CD4-positive, alpha-beta T cell (primary cell): ENCODE measurements at regions not wholly inside any gene's neighbourhood (a gene's known extent, or its start where the extent isn't known, plus 50 kb on each side); places are given as distances from the start of the nearest gene placed in this dataset.

Source experiments
- ATAC-seq: fragments of 200-7000 bp; cut with Tn5 transposase; one replicate; pipeline ENCODE4 v1.10.0; 2022; ENCODE audit warnings: mild to moderate bottlenecking; ENCODE audit not compliant: poor library complexity
- CTCF ChIA-PET: fragments of 350-600 bp; sonication (Branson Sonifier 250); formaldehyde crosslinking; loops from one replicate; lab custom pipeline; 2021; ENCODE audit warnings: antibody characterized with exemption, inconsistent platforms; lab: Charles Lee
- POLR2A ChIA-PET: fragments of 350-600 bp; sonication (Branson Sonifier 250); formaldehyde crosslinking; loops from one replicate; lab custom pipeline; 2021; ENCODE audit warnings: antibody characterized with exemption, inconsistent platforms; lab: Charles Lee
- DNase-seq, 14 experiments: peaks; one replicate each; pipeline ENCODE4 v3.0.0-alpha.2; 2013 to 2020; ENCODE audit warnings: mixed read lengths in 2 of 14
- H3K27ac ChIP-seq, 2 donors: one replicate each; pipeline versions ENCODE4 v1.5.1 to v1.7.0; 2013; ENCODE audit warnings: low read length in 2 of 2, low read depth in 1 of 2, mild to moderate bottlenecking in 1 of 2
- H3K27me3 ChIP-seq, 2 experiments: 1 replicate in 1 of 2; 2 replicates in 1 of 2; pipeline versions ENCODE4 v1.6.1 to v1.7.0; 2013; ENCODE audit warnings: low read length in 2 of 2, control low read depth in 1 of 2, mild to moderate bottlenecking in 1 of 2, moderate library complexity in 1 of 2; ENCODE audit not compliant: insufficient read depth in 2 of 2, control insufficient read depth in 1 of 2
- H3K36me3 ChIP-seq: one replicate; pipeline ENCODE4 v1.6.1; 2013; ENCODE audit warnings: low read length, control low read depth; ENCODE audit not compliant: insufficient read depth
- H3K4me1 ChIP-seq: one replicate; pipeline ENCODE4 v1.6.1; 2013; ENCODE audit warnings: low read length, control low read depth; ENCODE audit not compliant: insufficient read depth
- H3K4me3 ChIP-seq: one replicate; pipeline ENCODE4 v1.5.1; 2013; ENCODE audit warnings: mild to moderate bottlenecking, low read length, moderate library complexity
- H3K9me3 ChIP-seq, 2 experiments: 1 replicate in 1 of 2; 2 replicates in 1 of 2; pipeline versions ENCODE4 v1.6.1 to v1.7.0; 2013; ENCODE audit warnings: low read length in 2 of 2, mild to moderate bottlenecking in 2 of 2, control low read depth in 1 of 2, moderate library complexity in 1 of 2; ENCODE audit not compliant: control insufficient read depth in 1 of 2, insufficient read depth in 1 of 2
- H3K27ac Mint-ChIP-seq: one replicate; pipeline ENCODE4 v1.8.0; 2020; ENCODE audit warnings: mixed read lengths
- H3K27me3 Mint-ChIP-seq: one replicate; pipeline ENCODE4 v1.8.0; 2021; ENCODE audit warnings: mixed read lengths
- H3K36me3 Mint-ChIP-seq: one replicate; pipeline ENCODE4 v1.8.0; 2021; ENCODE audit warnings: low read depth, mixed read lengths
- H3K4me1 Mint-ChIP-seq: one replicate; pipeline ENCODE4 v1.8.0; 2021; ENCODE audit warnings: low read depth, mixed read lengths
- H3K4me3 Mint-ChIP-seq: one replicate; pipeline ENCODE4 v1.8.0; 2020; ENCODE audit warnings: mild to moderate bottlenecking, mixed read lengths
- H3K9me3 Mint-ChIP-seq: one replicate; pipeline ENCODE4 v1.8.0; 2020; ENCODE audit warnings: mixed read lengths
- intact Hi-C, 2 experiments: fragments of 100-400 bp; cut with DNase I in 1 of 2; cut with micrococcal nuclease in 1 of 2; formaldehyde crosslinking; loops; one replicate each; pipeline versions ENCODE4 v1.15.1 to v1.9.0; 2023 to 2025; cut with DNase I, micrococcal nuclease
- TF ChIP-seq, protein P1 (sequence below): fragments of 200-600 bp; IDR thresholded peaks from one replicate; pipeline ENCODE4 v1.8.0; 2022; ENCODE audit warnings: antibody characterized with exemption, mild to moderate bottlenecking

DNA sequence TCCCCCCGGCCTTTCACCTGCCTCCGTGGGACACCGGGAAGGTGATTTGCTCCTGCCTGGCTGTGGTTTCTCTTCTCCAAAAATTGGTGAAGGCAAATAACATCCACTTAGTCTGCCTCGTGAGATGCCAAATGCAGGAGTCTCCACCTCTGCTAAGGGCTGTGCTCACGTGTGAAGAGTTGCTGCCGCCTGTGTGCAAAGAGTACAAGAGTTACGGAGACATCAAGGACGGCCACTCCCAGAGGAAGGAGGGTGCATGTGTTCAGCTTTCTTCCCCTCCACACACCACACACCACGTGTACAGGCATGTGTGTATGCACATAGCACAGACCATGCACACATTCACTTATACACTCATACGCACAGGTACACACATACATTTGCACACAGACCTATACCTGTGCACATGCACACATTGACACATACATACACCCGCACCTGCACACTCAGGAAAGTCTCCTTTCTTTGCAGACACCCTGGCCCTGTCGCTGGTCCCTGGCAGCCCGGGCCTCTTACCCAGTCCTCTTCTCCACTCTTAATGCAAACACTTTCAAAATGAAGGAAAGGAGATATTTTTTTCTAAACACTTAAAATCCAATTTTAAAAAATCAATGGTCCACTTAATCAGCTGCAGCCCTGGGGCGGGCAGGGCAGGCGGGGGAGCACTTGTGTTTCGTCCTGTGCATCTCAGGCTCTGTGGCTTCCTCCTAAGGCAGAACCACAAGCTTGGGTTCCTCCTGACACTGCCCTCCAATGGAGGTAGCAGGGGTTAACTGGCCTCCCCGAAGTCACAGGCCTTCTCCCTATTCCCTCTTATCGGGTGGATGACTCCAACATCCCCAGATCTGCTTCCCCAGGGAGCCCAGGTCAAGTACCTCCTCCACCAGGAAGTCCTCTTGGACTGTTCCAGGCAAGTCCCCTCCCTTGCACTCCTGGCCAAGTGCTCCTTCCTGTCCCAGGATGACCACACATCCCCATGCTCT lies 103.0 kb downstream of the CPZ start:
- Mint-ChIP-seq H3K36me3 (no peaks in the 10 kb centered on the region), H3K4me3 (no peak overlapping the region), H3K27ac (no peak overlapping the region), H3K4me1 (no peaks in the 10 kb centered on the region), H3K9me3 (peaks cover 6% of the 10 kb centered on the region), H3K27me3 (peaks cover 3% of the 10 kb centered on the region)
- Histone ChIP-seq H3K4me1 (no peaks in the 10 kb centered on the region), H3K36me3 (no peaks in the 10 kb centered on the region), H3K4me3 (no peak overlapping the region), H3K27ac (no peak overlapping the region), H3K27me3 (peaks cover 0 to 6% of the 10 kb centered on the region in 2 experiments), H3K9me3 (peaks cover 0 to 53% of the 10 kb centered on the region in 2 experiments)
- intact Hi-C loops: no loop called here
- TF ChIP-seq, protein P1, sequence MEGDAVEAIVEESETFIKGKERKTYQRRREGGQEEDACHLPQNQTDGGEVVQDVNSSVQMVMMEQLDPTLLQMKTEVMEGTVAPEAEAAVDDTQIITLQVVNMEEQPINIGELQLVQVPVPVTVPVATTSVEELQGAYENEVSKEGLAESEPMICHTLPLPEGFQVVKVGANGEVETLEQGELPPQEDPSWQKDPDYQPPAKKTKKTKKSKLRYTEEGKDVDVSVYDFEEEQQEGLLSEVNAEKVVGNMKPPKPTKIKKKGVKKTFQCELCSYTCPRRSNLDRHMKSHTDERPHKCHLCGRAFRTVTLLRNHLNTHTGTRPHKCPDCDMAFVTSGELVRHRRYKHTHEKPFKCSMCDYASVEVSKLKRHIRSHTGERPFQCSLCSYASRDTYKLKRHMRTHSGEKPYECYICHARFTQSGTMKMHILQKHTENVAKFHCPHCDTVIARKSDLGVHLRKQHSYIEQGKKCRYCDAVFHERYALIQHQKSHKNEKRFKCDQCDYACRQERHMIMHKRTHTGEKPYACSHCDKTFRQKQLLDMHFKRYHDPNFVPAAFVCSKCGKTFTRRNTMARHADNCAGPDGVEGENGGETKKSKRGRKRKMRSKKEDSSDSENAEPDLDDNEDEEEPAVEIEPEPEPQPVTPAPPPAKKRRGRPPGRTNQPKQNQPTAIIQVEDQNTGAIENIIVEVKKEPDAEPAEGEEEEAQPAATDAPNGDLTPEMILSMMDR: no peak
- ChIA-PET CTCF (interaction anchor here (0.5 kb wide), 1 partner anchor 161 kb away, joined by 3 read pairs; no protein-coding TSS in a partner anchor), POLR2A (no interaction called here)
- ATAC-seq (no peak), DNase-seq (no peak)

DNA sequence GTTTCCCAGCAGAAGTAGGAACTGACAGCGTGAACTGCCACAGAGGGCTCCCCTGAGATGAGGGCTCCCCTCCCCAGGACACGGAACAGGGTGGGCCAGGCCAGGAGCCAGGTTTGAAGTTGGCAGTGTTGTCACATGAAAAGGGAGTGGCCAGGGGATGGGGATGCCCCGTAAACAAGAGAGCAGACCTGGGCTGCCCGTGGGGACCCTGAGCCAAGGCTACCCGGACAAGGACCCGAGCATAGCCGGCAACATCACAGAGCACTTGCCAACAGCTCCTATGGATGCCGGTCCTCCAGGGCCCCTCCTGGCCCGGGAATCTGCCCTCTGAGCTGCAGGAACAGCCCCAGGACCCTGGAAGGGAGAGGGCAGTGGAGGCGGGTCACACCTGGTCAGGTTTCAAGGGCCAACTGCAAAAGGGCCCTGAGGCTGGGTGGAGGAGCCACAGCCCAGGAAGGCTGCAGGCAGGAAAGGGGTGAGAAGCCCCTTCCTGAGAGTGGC lies 102.1 kb downstream of the CPZ start:
- ATAC-seq (no peak), DNase-seq (peak in 1 of 14 experiments; percentile 20)
- H3K27me3 Mint-ChIP-seq: peaks cover 5% of the 10 kb centered on the region
- TF ChIP-seq, protein P1: no peak
- H3K36me3 ChIP-seq: no peaks in the 10 kb centered on the region
- H3K27me3 ChIP-seq: peaks cover 0 to 6% of the 10 kb centered on the region in 2 experiments
- peaks cover 0 to 59% of the 10 kb centered on the region in 2 experiments for H3K9me3 ChIP-seq
- no peak overlapping the region for H3K4me3 ChIP-seq
- H3K4me1 ChIP-seq: no peaks in the 10 kb centered on the region
- ChIA-PET CTCF (no interaction called here), POLR2A (no interaction called here)
- intact Hi-C loops: no loop called here
- H3K4me3 Mint-ChIP-seq: no peak overlapping the region
- H3K27ac Mint-ChIP-seq: no peak overlapping the region
- H3K9me3 Mint-ChIP-seq: peaks cover 6% of the 10 kb centered on the region
- no peaks in the 10 kb centered on the region for H3K36me3 Mint-ChIP-seq
- no peak overlapping the region for H3K27ac ChIP-seq
- no peaks in the 10 kb centered on the region for H3K4me1 Mint-ChIP-seq

DNA sequence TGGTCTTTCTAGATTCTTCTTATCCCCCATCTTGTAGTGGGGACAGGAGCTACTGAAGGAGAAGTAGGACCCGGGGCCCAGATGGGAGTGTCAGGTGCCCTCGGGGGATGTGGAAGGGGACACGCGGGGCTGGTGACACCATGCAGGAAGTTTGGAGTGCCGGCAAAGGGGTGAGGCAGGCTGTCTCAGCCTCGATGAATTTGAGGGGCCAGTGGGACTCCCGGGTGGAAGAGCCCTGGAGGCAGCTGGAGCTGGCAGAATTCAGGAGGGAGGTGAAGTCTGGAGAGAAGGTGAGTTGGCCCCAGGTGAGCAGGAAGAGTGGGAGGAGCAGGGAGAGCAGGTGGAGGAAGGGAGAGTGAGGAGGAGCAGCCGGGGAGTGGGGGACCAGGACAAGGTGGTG lies 101.7 kb downstream of the CPZ start:
- H3K4me3 ChIP-seq: no peak overlapping the region
- Mint-ChIP-seq H3K27me3 (peaks cover 8% of the 10 kb centered on the region), H3K4me3 (no peak overlapping the region), H3K27ac (no peak overlapping the region), H3K4me1 (no peaks in the 10 kb centered on the region), H3K9me3 (peaks cover 6% of the 10 kb centered on the region), H3K36me3 (no peaks in the 10 kb centered on the region)
- H3K27me3 ChIP-seq: peaks cover 0 to 6% of the 10 kb centered on the region in 2 experiments
- DNase-seq (peak in 1 of 14 experiments; percentile 12), ATAC-seq (no peak)
- intact Hi-C loops: no loop called here
- H3K4me1 ChIP-seq: no peaks in the 10 kb centered on the region
- peaks cover 0 to 54% of the 10 kb centered on the region in 2 experiments for H3K9me3 ChIP-seq
- TF ChIP-seq, protein P1: no peak
- no peaks in the 10 kb centered on the region for H3K36me3 ChIP-seq
- POLR2A ChIA-PET: no interaction called here
- H3K27ac ChIP-seq: no peak overlapping the region
- CTCF ChIA-PET: no interaction called here
